Muscle layer of duodenum (tissue), 2 donors: ENCODE measurements at regions not wholly inside any gene's neighbourhood (a gene's known extent, or its start where the extent isn't known, plus 50 kb on each side); places are given as distances from the start of the nearest gene placed in this dataset.
"Not testable (repeated sequence)": the region's sequence is repeated elsewhere in the genome, so short reads cannot be mapped to it uniquely, and the experiment has no call there.

Experiments
- H3K27ac ChIP-seq: one replicate; pipeline ENCODE4 v1.7.0; 2013; ENCODE audit warnings: mild to moderate bottlenecking, low read length
- H3K27me3 ChIP-seq: one replicate; pipeline ENCODE4 v1.7.0; 2013; ENCODE audit warnings: low read depth, mild to moderate bottlenecking, control low read depth, low read length
- H3K36me3 ChIP-seq, 2 donors: one replicate each; pipeline ENCODE4 v1.7.0; 2013; ENCODE audit warnings: low read length in 2 of 2, control low read depth in 1 of 2, mild to moderate bottlenecking in 1 of 2; ENCODE audit not compliant: insufficient read depth in 2 of 2, control insufficient read depth in 1 of 2
- H3K4me1 ChIP-seq, 2 donors: one replicate each; pipeline ENCODE4 v1.7.0; 2013; ENCODE audit warnings: low read length in 2 of 2, mild to moderate bottlenecking in 2 of 2, control low read depth in 1 of 2, moderate library complexity in 1 of 2; ENCODE audit not compliant: insufficient read depth in 2 of 2, control insufficient read depth in 1 of 2
- H3K4me3 ChIP-seq, 2 donors: one replicate each; pipeline ENCODE4 v1.7.0; 2013; ENCODE audit warnings: low read length in 2 of 2, low read depth in 1 of 2, mild to moderate bottlenecking in 1 of 2
- H3K9me3 ChIP-seq, 2 donors: one replicate each; pipeline ENCODE4 v1.7.0; 2013; ENCODE audit warnings: low read length in 2 of 2, control low read depth in 1 of 2, mild to moderate bottlenecking in 1 of 2; ENCODE audit not compliant: control insufficient read depth in 1 of 2
- donor health status: healthy.

DNA sequence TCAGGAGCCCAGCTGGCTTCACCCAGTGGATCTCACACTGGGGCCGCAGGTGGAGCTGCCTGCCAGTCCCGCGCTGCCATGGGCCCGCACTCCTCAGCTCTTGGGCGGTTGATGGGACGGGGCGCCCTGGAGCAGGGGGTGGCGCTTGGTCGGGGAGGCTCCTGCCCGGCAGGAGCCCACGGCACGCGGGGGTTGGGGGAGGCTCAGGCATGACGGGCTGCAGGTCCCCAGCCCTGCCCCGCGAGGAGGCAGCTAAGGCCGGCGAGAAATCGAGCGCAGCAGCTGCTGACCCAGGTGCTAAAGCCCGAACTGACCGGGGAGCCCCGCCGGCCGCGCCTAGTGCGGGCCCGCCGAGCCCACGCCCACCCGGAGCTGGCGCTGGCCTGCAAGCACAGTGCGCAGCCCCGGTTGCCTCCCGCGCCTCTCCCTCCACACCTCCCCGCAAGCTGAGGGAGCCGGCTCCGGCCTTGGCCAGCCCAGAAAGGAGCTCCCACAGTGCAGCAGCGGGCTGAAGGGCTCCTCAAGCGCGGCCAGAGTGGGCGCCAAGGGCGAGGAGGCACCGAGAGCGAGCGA is 109.7 kb upstream of the SLC39A10 start:
- H3K9me3 ChIP-seq, H3K4me3 ChIP-seq, H3K27me3 ChIP-seq, H3K27ac ChIP-seq, H3K36me3 ChIP-seq, H3K4me1 ChIP-seq: not testable (repeated sequence)

DNA sequence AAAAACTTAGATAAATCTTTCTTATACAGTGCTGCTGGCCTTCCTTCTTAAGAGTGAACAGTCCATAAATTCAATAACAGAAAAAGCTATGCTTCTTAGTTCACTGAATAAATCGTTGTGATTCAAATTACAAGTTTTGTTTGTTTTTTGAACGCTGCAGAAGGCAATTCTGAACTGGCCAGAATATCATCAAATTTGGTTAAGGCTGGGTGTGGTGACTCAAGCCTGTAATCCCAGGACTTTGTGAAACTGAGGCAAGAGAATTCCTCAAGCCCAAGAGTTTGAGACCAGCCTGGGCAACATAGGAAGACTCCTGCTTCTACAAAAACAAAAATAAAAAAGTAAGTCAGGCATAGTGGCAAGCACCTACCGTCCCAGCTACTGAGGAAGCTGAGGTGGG is 111.2 kb upstream of the SLC39A10 start:
- H3K36me3 ChIP-seq, result no peaks in the 10 kb centered on the region
- H3K4me1 ChIP-seq, result no peaks in the 10 kb centered on the region
- H3K4me3 ChIP-seq, result no peak overlapping the region
- peaks cover 0 to 2% of the 10 kb centered on the region in 2 donors for H3K9me3 ChIP-seq
- no peak overlapping the region for H3K27ac ChIP-seq
- no peaks in the 10 kb centered on the region for H3K27me3 ChIP-seq

DNA sequence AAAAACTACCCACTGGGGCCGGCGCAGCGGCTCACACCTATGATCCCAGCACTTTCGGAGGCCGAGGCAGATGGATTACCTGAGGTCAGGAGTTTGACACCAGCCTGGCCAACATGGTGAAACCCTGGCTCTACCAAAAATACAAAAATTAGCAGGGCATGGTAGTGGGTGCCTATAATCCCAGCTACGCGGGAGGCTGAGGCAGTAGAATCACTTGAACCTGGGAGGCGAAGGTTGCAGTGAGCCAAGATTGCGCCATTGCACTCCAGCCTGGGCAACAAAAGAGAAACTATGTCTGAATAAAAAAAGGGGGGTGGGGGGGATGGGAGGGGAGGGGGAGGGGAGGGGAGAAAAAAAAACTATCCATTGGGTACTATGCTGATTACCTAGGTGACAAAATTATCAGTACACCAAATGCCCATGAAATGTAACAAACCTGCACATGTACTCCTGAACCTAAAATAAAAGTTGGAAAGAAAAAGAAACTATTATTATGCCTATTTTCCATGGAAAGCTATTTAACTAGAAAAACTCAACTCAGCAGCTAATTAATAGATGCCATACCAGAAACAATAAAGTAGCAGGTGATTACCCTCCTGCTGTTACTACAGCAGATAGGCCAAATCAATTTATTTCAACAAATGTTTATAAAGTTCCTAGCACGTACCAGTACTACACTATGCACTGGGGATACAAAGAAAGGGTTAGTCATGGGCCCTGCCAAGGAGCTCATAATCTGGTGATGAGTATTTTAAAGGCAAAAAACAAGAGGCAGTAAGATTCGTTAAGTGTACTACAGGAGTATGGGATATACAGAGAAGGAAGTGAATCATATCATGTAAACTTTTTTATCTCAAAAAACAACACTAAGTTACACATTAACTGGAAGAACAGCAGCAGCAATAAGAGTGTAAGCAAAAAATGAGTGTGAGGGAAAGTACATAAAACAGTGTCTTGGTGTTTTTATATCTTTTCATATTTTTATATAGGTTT is 112.8 kb upstream of the SLC39A10 start:
- Histone ChIP-seq H3K9me3 (peaks cover 0 to 2% of the 10 kb centered on the region in 2 donors), H3K27me3 (no peaks in the 10 kb centered on the region), H3K27ac (no peak overlapping the region), H3K4me1 (no peaks in the 10 kb centered on the region), H3K4me3 (no peak overlapping the region), H3K36me3 (no peaks in the 10 kb centered on the region)

DNA sequence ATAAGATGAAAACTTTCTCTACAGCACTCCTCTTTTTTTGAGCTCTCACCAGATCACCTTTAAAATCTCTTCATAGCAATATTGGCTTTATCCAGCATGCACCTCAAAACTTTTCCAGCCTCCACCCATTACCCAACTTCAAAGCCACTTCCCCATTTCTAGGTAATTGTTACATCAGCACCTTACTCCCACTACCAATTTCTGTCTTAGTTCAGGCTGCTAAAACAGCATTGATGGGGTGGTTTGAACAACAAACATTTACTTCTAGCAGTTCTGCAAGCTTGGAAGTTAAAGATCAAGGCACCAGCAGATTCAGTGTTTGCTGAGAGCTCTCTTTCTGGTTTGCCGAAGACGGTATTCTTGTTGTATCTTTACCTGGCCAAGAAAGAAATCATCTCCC is 114.0 kb upstream of the SLC39A10 start:
- peaks cover 0 to 2% of the 10 kb centered on the region in 2 donors for H3K9me3 ChIP-seq
- H3K36me3 ChIP-seq, result no peaks in the 10 kb centered on the region
- H3K27me3 ChIP-seq, result no peaks in the 10 kb centered on the region
- H3K4me1 ChIP-seq, result no peaks in the 10 kb centered on the region
- H3K27ac ChIP-seq, result no peak overlapping the region
- no peak overlapping the region for H3K4me3 ChIP-seq

DNA sequence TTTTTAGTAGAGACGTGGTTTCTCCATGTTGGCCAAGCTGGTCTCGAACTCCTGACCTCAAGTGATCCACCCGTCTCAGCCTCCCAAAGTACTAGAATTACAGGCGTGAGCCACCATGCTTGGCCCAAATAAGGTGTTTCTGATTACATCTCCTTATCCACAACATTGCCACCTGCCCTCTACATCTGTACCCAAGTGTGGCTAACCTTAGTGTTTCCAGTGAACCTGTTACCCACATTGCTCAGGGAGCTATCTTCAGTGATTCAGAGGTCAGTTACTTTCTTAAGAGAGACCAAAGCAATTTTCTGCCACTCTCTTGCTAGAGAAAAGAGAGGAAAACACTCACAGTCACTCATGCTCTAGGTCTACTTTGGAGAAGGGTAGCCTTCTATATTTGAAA is 115.0 kb upstream of the SLC39A10 start:
- Histone ChIP-seq H3K27ac (no peak overlapping the region), H3K36me3 (no peaks in the 10 kb centered on the region), H3K4me1 (no peaks in the 10 kb centered on the region), H3K4me3 (no peak overlapping the region), H3K9me3 (no peaks in the 10 kb centered on the region), H3K27me3 (no peaks in the 10 kb centered on the region)

DNA sequence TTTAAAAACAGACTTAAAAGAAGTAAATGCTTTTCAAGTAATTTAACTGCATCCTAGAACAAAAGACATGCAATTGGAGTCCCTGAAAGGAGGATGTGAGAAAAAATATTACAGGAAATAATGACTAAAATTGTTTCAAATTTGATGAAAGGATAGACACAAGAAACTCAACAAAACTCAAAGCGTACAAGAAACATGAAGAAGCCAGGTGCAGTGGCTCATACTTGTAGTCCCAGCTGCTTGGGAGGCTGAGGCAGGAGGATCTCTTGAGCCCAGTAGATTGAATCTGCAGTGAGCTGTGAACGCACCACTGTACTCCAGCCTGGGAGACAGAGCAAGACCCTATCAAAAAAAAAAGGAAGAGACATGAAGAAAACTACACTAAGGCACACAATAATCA is 118.1 kb upstream of the SLC39A10 start:
- Histone ChIP-seq H3K4me3 (no peak overlapping the region), H3K27ac (no peak overlapping the region), H3K9me3 (no peaks in the 10 kb centered on the region)

DNA sequence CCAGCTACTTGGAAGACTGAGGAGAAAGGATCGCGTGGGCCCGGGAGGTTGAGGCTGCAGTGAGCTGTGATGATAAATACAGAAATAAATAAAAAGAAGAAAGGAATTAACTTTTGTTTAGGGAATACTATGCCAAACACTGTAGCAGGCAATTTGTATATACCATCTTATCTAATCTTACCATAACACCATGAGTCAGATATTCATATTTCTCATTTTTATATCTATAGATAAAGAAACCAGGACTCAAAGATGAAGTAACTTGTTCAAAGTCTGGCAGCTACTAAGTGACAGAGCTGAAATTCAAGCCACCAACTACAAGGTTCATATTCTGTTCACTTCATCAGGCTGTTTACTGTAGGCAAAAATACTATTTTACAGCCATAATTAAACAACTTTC is 119.2 kb upstream of the SLC39A10 start:
- no peaks in the 10 kb centered on the region for H3K27me3 ChIP-seq
- no peak overlapping the region for H3K4me3 ChIP-seq
- no peaks in the 10 kb centered on the region for H3K36me3 ChIP-seq
- H3K9me3 ChIP-seq, result no peaks in the 10 kb centered on the region
- peaks cover 0 to 4% of the 10 kb centered on the region in 2 donors for H3K4me1 ChIP-seq
- no peak overlapping the region for H3K27ac ChIP-seq

More for the DNA sequence above, 118.1 kb upstream of the SLC39A10 start:
- H3K27me3 ChIP-seq, result no peaks in the 10 kb centered on the region
- H3K4me1 ChIP-seq, result peaks cover 0 to 4% of the 10 kb centered on the region in 2 donors
- H3K36me3 ChIP-seq, result no peaks in the 10 kb centered on the region

DNA sequence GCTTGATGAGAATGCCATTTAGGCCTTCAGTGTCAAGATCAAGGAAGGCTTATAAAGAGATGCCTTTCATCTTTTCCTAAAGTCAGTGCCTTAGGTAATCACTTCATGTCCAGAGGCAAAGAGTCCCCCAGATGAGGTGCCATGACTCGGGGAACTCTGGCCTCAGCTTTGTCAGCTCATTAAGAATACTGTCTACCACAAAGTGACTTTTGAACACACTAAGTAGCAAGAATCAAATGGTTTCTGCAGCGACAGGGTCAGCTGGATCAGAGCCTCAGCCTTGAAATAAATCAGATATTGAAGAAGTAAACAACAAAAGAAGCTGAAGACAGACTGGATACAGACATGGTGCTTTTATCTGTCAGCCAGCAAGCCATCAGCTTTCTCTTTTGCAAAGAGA is 120.1 kb upstream of the SLC39A10 start:
- H3K4me1 ChIP-seq, result peaks cover 0 to 4% of the 10 kb centered on the region in 2 donors
- H3K4me3 ChIP-seq, result no peak overlapping the region
- no peaks in the 10 kb centered on the region for H3K27me3 ChIP-seq
- no peaks in the 10 kb centered on the region for H3K9me3 ChIP-seq
- H3K36me3 ChIP-seq, result no peaks in the 10 kb centered on the region
- H3K27ac ChIP-seq, result no peak overlapping the region

DNA sequence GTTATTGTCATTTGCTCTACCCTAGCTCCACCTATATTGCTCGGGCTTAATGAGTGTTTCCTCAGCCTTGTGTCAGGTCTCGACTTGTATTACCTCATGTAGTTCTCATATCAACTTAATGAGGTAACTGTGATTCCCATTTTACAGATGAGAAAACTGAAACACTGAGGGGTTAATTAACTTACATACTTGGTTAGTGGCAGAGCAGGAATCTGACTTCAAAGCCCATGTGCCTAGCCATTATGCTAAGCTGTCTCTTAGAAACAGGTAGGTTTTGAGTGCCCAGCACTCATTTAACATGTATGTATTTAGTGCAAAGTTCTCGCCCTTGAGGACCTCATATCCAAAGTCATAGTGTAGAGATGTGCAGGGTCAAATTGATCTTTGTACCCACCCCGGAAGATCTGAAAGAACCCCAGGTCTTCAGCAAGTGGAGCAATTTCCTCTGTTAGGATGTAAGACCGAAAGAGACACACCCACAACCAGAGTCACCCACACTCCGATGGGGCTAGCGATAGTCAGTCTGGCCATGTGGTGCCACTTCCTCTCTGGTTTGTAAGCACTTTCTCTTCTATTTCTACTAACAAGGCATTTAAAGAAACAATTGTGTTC is 121.0 kb upstream of the SLC39A10 start:
- H3K9me3 ChIP-seq, result no peaks in the 10 kb centered on the region
- no peak overlapping the region for H3K27ac ChIP-seq
- no peaks in the 10 kb centered on the region for H3K36me3 ChIP-seq
- H3K4me3 ChIP-seq, result no peak overlapping the region
- H3K27me3 ChIP-seq, result no peaks in the 10 kb centered on the region
- peaks cover 0 to 4% of the 10 kb centered on the region in 2 donors for H3K4me1 ChIP-seq

DNA sequence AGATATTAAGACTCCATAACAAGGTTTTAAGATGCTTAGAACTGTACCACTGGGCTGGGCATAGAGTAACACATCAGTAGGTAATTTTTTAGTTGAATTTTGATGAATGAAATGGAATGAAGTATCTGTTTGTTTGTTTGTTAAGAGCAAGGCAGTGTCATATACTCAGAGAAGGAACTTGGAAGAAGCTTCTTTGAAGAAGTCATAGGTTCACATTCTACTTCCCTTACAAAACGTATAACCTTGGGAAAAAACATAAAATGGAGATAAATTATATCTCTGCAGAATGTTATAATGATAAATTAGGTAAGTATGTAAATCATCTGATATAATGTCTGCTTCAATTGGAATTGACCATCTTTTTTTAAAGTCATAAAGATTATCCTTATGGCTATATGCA is 122.1 kb upstream of the SLC39A10 start:
- Histone ChIP-seq H3K36me3 (no peaks in the 10 kb centered on the region), H3K4me1 (peaks cover 0 to 4% of the 10 kb centered on the region in 2 donors), H3K4me3 (no peak overlapping the region), H3K9me3 (no peaks in the 10 kb centered on the region), H3K27ac (no peak overlapping the region), H3K27me3 (no peaks in the 10 kb centered on the region)

DNA sequence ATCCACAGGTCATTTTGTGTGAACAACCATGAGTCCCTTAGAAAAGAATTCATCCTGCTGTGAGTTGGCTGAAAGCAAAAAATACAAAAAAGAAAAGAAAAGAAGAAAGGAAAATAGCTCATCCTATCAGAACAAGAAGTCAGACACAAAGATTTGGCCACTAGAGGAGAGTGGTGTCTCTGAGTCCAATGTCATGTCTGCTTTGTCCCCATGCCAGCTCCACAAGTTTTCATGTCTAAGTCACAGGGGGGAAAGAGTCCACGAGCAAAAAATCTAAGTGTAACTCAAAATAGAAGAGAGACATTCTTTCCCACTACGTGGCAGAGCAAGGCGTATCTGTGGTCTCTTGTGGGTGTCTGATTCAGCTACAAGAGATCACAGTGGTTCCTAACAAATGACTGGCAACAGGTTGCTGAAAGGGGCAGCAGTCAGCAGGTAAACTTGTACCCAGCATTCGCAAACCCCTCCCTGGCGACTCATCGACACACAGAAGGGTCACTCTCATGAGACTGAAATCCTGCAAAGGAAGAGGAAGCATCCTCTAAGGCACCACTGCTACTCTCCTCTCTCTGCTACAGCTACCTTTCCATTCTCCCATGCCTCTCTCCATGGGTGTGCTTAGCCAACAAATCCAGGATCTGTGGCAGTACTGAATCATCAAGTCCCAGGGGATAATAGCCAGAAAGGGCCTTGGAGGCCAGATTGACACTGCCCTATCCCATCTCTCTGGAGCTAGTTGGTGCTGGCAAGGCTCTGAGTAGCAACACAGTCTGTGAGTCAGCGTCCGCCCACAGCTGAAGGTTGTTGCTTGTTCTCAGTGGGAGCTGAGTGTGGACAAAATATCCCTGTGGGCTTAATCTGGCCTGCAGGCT is 123.0 kb upstream of the SLC39A10 start:
- Histone ChIP-seq H3K27ac (peak overlapping the region; percentile 6), H3K27me3 (no peaks in the 10 kb centered on the region), H3K4me3 (no peak overlapping the region), H3K9me3 (no peaks in the 10 kb centered on the region), H3K4me1 (peaks cover 0 to 4% of the 10 kb centered on the region in 2 donors), H3K36me3 (no peaks in the 10 kb centered on the region)
